Skeletal muscle tissue (tissue), 3 donors: ENCODE measurements at regions not wholly inside any gene's neighbourhood (a gene's known extent, or its start where the extent isn't known, plus 50 kb on each side); places are given as distances from the start of the nearest gene placed in this dataset.

Source experiments
- H3K27ac ChIP-seq: one replicate; pipeline ENCODE4 v1.7.0; 2013; ENCODE audit warnings: mild to moderate bottlenecking, low read depth, low read length, inconsistent platforms
- H3K27me3 ChIP-seq, 3 donors: one replicate each; pipeline ENCODE4 v1.7.0; 2013; ENCODE audit warnings: low read length in 3 of 3; ENCODE audit not compliant: control insufficient read depth in 3 of 3, insufficient read depth in 3 of 3
- H3K36me3 ChIP-seq, 3 donors: one replicate each; pipeline ENCODE4 v1.7.0; 2013; ENCODE audit warnings: low read length in 3 of 3; ENCODE audit not compliant: control insufficient read depth in 3 of 3, insufficient read depth in 3 of 3
- H3K4me1 ChIP-seq, 3 donors: one replicate each; pipeline ENCODE4 v1.7.0; 2013; ENCODE audit warnings: low read length in 3 of 3, mild to moderate bottlenecking in 3 of 3; ENCODE audit not compliant: control insufficient read depth in 3 of 3, insufficient read depth in 3 of 3
- H3K4me3 ChIP-seq, 3 donors: one replicate each; pipeline ENCODE4 v1.7.0; 2013; ENCODE audit warnings: low read length in 3 of 3
- H3K9ac ChIP-seq, 3 donors: one replicate each; pipeline ENCODE4 v1.7.0; 2013; ENCODE audit warnings: low read length in 3 of 3, mild to moderate bottlenecking in 3 of 3, moderate library complexity in 2 of 3, low read depth in 1 of 3
- H3K9me3 ChIP-seq, 3 donors: one replicate each; pipeline ENCODE4 v1.7.0; 2013; ENCODE audit warnings: low read length in 3 of 3; ENCODE audit not compliant: control insufficient read depth in 3 of 3
- donor health status: Osteomylitis.

DNA sequence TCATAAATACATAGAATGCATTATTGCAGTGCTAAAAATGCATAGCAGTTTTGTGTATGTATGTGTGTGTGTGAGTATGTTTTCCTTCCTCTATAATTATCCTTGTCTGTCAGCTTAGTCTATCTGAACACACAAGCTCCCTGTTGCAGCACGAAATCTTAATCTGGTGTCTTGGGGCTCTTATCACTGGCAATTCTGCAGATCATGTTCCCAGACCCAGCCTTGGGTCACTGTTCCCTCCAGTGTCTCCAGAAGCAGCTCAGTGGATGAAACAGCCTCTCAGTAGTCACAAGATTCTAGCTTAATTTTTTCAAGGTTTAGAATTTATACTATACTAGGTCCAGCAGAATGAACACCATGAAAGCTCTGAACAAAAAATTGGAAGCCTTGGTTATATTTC, 777.9 kb downstream of the MRPL39 start:
- Histone ChIP-seq H3K27ac (no peak overlapping the region), H3K9ac (no peak overlapping the region), H3K4me3 (no peak overlapping the region), H3K9me3 (no peaks in the 10 kb centered on the region), H3K36me3 (no peaks in the 10 kb centered on the region), H3K27me3 (no peaks in the 10 kb centered on the region), H3K4me1 (no peaks in the 10 kb centered on the region)

DNA sequence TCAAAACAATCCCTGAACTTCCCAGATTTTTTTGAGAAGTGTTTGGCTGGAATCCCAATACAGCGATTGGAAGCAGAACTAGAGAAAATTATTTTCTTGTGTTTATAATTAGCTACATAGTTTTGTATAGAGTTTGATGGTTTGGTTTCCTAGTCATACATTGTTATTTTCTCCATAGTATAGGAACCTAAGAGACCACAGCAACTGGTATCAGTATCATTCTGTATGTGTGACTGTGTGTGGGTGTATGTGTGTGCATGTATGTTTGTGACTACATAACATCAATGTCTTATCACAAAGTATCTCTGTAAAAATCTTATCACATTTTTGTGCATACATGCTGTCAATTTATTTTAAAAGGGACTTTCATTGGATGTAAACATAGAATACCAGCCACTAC, 780.5 kb downstream of the MRPL39 start:
- no peaks in the 10 kb centered on the region for H3K4me1 ChIP-seq
- H3K27me3 ChIP-seq, result no peaks in the 10 kb centered on the region
- no peak overlapping the region for H3K4me3 ChIP-seq
- H3K36me3 ChIP-seq, result no peaks in the 10 kb centered on the region
- H3K27ac ChIP-seq, result no peak overlapping the region
- H3K9me3 ChIP-seq, result no peaks in the 10 kb centered on the region
- no peak overlapping the region for H3K9ac ChIP-seq

DNA sequence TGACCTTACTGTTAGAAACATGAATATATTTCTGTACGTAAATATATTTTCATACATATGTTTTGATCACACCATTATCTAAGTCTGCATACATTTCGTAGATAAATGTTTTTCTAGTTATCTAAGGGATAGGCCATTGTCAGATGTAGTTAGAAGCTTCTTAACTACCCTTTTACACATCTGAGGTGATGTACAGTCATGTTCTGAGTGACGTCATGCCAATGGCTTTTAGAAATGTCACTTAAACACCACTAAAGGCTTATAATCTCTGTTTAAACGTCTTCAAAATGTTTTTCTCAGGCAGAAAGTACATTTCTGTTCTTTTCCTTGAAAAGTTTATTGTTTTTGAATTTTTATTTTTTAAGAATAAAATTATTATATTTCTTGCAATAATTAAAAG, 781.9 kb downstream of the MRPL39 start:
- Histone ChIP-seq H3K4me3 (no peak overlapping the region), H3K4me1 (no peaks in the 10 kb centered on the region), H3K9me3 (no peaks in the 10 kb centered on the region), H3K27me3 (no peaks in the 10 kb centered on the region), H3K9ac (no peak overlapping the region), H3K27ac (no peak overlapping the region), H3K36me3 (no peaks in the 10 kb centered on the region)

DNA sequence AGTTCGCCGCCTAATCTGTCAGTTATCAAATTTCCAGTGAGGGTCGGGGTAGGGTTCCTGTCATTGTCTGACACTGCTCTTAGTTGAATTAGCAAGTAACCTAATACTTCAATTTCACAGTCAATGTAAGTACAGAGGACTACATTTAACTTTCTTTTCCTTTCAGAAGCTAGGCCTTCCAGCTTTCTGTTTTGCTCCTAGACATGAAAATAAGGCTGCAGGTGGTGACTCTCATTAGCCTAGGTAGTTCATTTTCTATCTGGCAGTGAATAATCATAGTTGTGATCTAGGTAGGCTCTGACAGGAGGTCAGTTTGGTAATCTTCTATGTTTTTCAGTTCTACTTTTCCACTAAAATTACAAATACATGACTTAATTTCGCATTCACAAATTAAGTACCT, 783.1 kb downstream of the MRPL39 start:
- no peak overlapping the region for H3K9ac ChIP-seq
- no peaks in the 10 kb centered on the region for H3K9me3 ChIP-seq
- H3K27ac ChIP-seq, result no peak overlapping the region
- no peaks in the 10 kb centered on the region for H3K36me3 ChIP-seq
- H3K27me3 ChIP-seq, result no peaks in the 10 kb centered on the region
- H3K4me1 ChIP-seq, result no peaks in the 10 kb centered on the region
- H3K4me3 ChIP-seq, result no peak overlapping the region

DNA sequence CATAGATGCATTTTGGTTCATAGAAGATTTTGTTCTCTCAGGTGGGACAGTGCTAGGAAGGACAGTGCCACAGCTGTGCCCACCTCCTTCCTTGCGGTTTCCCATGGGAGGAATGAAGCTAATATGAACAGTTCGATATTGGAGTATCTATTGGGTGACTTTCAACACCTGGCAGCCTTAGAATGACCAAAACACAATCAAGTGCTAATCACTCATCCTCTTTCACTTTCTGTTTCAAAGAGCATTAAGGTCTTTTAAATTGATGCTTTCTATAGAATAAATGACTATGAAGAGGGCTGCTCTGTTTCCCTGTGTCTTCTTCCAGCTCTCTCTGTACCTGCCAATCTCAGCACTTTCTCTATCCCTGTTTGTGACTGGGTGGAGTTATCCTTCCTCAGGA, 784.0 kb downstream of the MRPL39 start:
- H3K4me1 ChIP-seq, result no peaks in the 10 kb centered on the region
- H3K9ac ChIP-seq, result no peak overlapping the region
- H3K4me3 ChIP-seq, result no peak overlapping the region
- no peaks in the 10 kb centered on the region for H3K9me3 ChIP-seq
- no peak overlapping the region for H3K27ac ChIP-seq
- H3K36me3 ChIP-seq, result no peaks in the 10 kb centered on the region
- no peaks in the 10 kb centered on the region for H3K27me3 ChIP-seq

DNA sequence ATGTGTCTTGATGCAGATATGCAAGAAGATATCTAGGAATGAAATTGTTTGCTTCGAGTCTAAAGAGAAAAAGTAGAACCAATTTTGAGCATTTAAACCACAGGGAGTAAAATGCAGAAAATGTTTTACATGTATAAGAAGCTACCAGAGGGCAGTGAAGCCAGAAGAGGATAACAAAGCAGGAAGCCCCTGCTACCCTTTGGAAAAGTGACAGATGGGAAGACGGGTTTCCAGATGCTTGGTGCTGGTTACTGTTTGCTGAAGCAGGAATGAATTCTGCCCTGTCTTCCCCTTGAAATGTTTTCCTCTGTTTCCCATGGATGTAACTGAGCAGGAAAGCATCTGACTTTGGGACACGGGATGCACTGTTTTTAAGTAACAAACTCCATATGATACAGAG, 822.2 kb downstream of the MRPL39 start:
- Histone ChIP-seq H3K36me3 (no peaks in the 10 kb centered on the region), H3K27me3 (no peaks in the 10 kb centered on the region), H3K4me1 (no peaks in the 10 kb centered on the region), H3K4me3 (no peak overlapping the region), H3K9ac (no peak overlapping the region), H3K9me3 (no peaks in the 10 kb centered on the region), H3K27ac (no peak overlapping the region)

DNA sequence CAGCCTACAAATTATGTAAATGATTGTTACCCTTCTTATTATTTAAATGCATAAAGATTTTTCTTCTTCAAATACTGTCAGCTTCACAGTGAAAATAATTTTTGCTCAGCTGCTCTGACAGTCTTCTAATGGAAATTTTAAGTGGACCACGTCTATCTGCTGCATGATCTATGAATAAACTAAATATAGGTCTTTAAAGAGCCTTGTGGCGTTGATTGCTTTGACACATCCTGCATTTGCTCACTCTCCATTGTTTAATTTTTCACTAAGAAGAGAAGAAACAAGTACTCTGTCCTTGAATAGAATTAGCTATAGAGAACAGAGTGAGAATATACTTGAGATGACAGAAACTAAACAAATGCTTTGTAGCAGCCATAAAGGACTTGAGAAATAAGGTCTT, 826.1 kb downstream of the MRPL39 start:
- no peaks in the 10 kb centered on the region for H3K9me3 ChIP-seq

DNA sequence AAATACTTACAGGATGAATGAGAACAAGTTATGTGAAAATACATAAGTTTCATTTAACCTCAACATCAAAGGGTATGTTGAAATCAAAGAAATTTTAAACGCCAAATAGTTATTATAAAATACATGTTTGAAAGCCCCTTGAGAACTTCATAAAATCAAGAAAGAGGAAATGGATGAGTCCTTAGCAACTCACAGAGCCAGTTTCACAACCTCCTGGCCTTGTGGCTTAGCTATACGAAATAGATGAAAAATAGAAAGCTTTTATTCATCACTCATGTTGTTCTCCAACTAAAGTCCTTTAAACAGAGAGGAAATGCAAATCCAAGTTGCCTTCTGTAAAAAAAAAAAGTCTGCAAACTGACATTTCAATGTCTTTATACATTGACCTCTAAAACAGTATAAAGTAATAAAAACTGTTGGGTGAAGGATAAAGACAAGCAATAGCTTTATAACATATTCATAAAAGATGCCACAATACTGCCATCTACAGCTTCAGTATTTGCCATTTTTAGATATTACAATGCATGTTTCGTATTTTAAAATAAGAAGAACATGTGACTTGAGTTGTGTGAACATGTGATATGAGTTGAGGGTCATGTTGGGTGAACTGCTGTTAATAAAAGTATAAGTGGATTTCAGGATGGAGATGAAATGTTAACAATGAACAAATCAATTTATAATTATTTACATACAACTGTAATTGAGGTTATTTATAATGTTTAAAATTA, 847.8 kb downstream of the MRPL39 start:
- Histone ChIP-seq H3K9me3 (no peaks in the 10 kb centered on the region), H3K27ac (no peak overlapping the region), H3K36me3 (no peaks in the 10 kb centered on the region), H3K9ac (no peak overlapping the region), H3K4me1 (no peaks in the 10 kb centered on the region), H3K27me3 (no peaks in the 10 kb centered on the region), H3K4me3 (no peak overlapping the region)

More for the DNA sequence above, 826.1 kb downstream of the MRPL39 start:
- Histone ChIP-seq H3K36me3 (no peaks in the 10 kb centered on the region), H3K4me1 (no peaks in the 10 kb centered on the region), H3K27ac (no peak overlapping the region), H3K4me3 (no peak overlapping the region), H3K27me3 (no peaks in the 10 kb centered on the region), H3K9ac (no peak overlapping the region)

DNA sequence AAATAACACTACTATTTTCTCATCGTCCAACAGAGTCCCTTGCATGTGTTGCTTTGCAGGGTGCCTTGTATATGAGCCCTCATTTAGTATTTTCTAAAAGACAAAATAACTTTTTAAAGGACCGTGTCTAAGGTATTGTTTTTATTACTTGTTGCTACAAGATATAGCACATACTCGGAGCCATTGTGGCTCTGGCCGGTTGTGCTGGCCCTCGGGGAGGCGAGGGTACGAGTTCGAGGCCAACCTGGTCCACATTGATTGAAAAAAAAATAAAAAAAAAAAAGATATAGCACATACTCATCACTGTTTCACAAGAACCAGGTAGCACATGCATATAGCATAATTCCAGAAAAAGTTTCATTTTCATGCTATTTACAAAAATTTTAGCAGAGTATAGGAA, 869.2 kb downstream of the MRPL39 start:
- Histone ChIP-seq H3K9me3 (no peaks in the 10 kb centered on the region), H3K9ac (no peak overlapping the region), H3K27me3 (no peaks in the 10 kb centered on the region), H3K4me1 (no peaks in the 10 kb centered on the region), H3K27ac (no peak overlapping the region), H3K4me3 (no peak overlapping the region), H3K36me3 (no peaks in the 10 kb centered on the region)

DNA sequence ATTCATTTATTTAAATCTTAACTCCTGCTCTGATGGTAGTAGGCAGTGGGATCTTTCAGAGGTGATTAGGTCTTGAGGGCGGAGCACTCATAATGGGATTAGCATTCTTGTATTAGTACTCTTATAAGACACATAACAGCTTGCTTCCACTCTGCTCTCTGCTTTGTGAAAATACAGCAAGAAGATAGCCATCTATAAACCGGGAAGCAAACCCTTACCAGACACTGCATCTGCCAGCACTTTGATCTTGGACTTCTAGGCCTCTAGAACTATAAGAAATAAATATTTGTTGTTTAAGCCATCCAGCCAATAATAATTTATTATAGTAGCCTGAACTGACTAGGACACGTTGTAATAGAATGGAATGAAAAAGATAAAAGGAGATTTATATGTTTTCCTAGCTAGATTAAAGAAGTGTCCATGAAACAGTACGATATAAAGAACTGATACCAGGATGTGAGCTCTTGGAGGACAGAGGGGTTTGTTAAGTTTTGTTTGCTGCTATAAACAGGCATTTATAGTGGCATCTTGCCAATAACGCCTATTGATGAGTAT, 869.9 kb downstream of the MRPL39 start:
- no peaks in the 10 kb centered on the region for H3K36me3 ChIP-seq
- H3K27ac ChIP-seq, result no peak overlapping the region
- no peaks in the 10 kb centered on the region for H3K4me1 ChIP-seq
- H3K4me3 ChIP-seq, result no peak overlapping the region
- H3K9ac ChIP-seq, result no peak overlapping the region
- H3K9me3 ChIP-seq, result no peaks in the 10 kb centered on the region
- H3K27me3 ChIP-seq, result no peaks in the 10 kb centered on the region
